ENCODE measurements at regions not wholly inside any gene's neighbourhood (a gene's known extent, or its start where the extent isn't known, plus 50 kb on each side); places are given as distances from the start of the nearest gene placed in this dataset.
"Not testable (repeated sequence)": the region's sequence is repeated elsewhere in the genome, so short reads cannot be mapped to it uniquely, and the experiment has no call there.

DNA sequence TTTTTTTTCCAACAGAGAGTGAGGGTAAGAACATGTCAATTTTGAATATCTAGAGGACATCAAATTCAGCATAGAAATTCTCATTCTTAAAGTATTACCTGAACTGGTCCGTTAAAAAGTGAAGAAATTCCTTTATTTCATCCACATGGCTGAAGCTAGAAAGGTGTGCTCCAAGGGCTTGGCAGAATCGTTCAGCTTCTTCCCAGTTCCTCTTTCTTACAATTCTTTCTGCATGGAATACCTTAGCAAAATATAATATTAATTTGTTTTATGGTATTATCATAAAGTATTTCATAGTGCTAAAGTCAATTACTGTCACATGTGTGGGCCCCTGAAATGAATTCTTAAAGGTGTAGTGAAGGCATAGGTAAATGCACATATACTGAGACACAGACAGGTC, 74.3 kb upstream of the CD302 start:
- H2BK15ac ChIP-seq (ENCODE audit: low read depth, poor library complexity, severe bottlenecking) = no peak overlapping the region
- no peak overlapping the region for H2AK5ac ChIP-seq (ENCODE audit: low read length, severe bottlenecking)
- H3K27ac ChIP-seq (ENCODE audit: low read length, poor library complexity, severe bottlenecking) = no peak overlapping the region
- no peaks in the 10 kb centered on the region for H3K36me3 ChIP-seq (ENCODE audit: control insufficient read depth in 1 of 2, insufficient read depth in 2 of 2, low read depth in 1 of 2, low read length in 2 of 2)
- H3K27me3 ChIP-seq (ENCODE audit: control insufficient read depth in 1 of 2, insufficient read depth in 1 of 2, low read length in 2 of 2) = no peaks in the 10 kb centered on the region
- no peak overlapping the region for H2BK120ac ChIP-seq (ENCODE audit: low read depth, low read length)
- no peaks in the 10 kb centered on the region for H3K9me3 ChIP-seq (ENCODE audit: control insufficient read depth, low read length)
- H3K4me3 ChIP-seq (ENCODE audit: insufficient read depth in 1 of 2, low read depth in 1 of 2, low read length in 2 of 2) = no peak overlapping the region
- H3K4me1 ChIP-seq (ENCODE audit: control insufficient read depth, insufficient read depth, low read depth, low read length) = no peaks in the 10 kb centered on the region
- WGBS = 100% methylated on average over 1 of the region's 2 CpGs
- H3K4ac ChIP-seq (ENCODE audit: low read depth in 1 of 2, low read length in 2 of 2) = no peak overlapping the region
- H4K91ac ChIP-seq (ENCODE audit: low read length) = no peak overlapping the region
- H3K23ac ChIP-seq (ENCODE audit: low read length in 2 of 2) = no peak overlapping the region
- H4K8ac ChIP-seq (ENCODE audit: low read length) = no peak overlapping the region
- H2AFZ ChIP-seq (ENCODE audit: low read depth, low read length) = no peak overlapping the region
- H3K14ac ChIP-seq (ENCODE audit: low read length in 2 of 2) = no peak overlapping the region
- no peak for DNase-seq
- no peak overlapping the region for H3K18ac ChIP-seq (ENCODE audit: low read depth in 1 of 2, low read length in 2 of 2)
- H2BK5ac ChIP-seq (ENCODE audit: low read depth, low read length, poor library complexity, severe bottlenecking) = no peak overlapping the region
- H3K4me2 ChIP-seq (ENCODE audit: low read length, poor library complexity, severe bottlenecking) = no peak overlapping the region
- H2BK12ac ChIP-seq (ENCODE audit: low read length in 2 of 2) = no peak overlapping the region
- no peak overlapping the region for H3K9ac ChIP-seq (ENCODE audit: low read length)
- H3K79me1 ChIP-seq (replicated peaks; ENCODE audit: low read length, poor library complexity, severe bottlenecking) = no peaks in the 10 kb centered on the region

GRCh38 chr2:159868598-159869159, 70.7 kb upstream of the CD302 start:
- H3K27ac ChIP-seq (ENCODE audit: low read length, poor library complexity, severe bottlenecking); H3K4me2 ChIP-seq (ENCODE audit: low read length, poor library complexity, severe bottlenecking); H4K8ac ChIP-seq (ENCODE audit: low read length); H2AK5ac ChIP-seq (ENCODE audit: low read length, severe bottlenecking); H3K4me1 ChIP-seq (ENCODE audit: control insufficient read depth, insufficient read depth, low read depth, low read length); H3K23ac ChIP-seq (ENCODE audit: low read length in 2 of 2); H3K9me3 ChIP-seq (ENCODE audit: control insufficient read depth, low read length); H2AFZ ChIP-seq (ENCODE audit: low read depth, low read length); H3K4me3 ChIP-seq (ENCODE audit: insufficient read depth in 1 of 2, low read depth in 1 of 2, low read length in 2 of 2); H3K36me3 ChIP-seq (ENCODE audit: control insufficient read depth in 1 of 2, insufficient read depth in 2 of 2, low read depth in 1 of 2, low read length in 2 of 2); H3K27me3 ChIP-seq (ENCODE audit: control insufficient read depth in 1 of 2, insufficient read depth in 1 of 2, low read length in 2 of 2); H3K18ac ChIP-seq (ENCODE audit: low read depth in 1 of 2, low read length in 2 of 2); H2BK120ac ChIP-seq (ENCODE audit: low read depth, low read length); H3K14ac ChIP-seq (ENCODE audit: low read length in 2 of 2); H2BK5ac ChIP-seq (ENCODE audit: low read depth, low read length, poor library complexity, severe bottlenecking); H3K79me1 ChIP-seq (replicated peaks; ENCODE audit: low read length, poor library complexity, severe bottlenecking); H4K91ac ChIP-seq (ENCODE audit: low read length); H3K9ac ChIP-seq (ENCODE audit: low read length); H2BK12ac ChIP-seq (ENCODE audit: low read length in 2 of 2); DNase-seq; H2BK15ac ChIP-seq (ENCODE audit: low read depth, poor library complexity, severe bottlenecking); H3K4ac ChIP-seq (ENCODE audit: low read depth in 1 of 2, low read length in 2 of 2): not testable (repeated sequence)
- 78% methylated on average over 4 of the region's 7 CpGs for WGBS

- Histone ChIP-seq H2BK120ac (ENCODE audit: low read depth, low read length) (no peak overlapping the region), H3K4me3 (ENCODE audit: insufficient read depth in 1 of 2, low read depth in 1 of 2, low read length in 2 of 2) (no peak overlapping the region), H3K4me2 (ENCODE audit: low read length, poor library complexity, severe bottlenecking) (no peak overlapping the region), H2AK5ac (ENCODE audit: low read length, severe bottlenecking) (no peak overlapping the region), H2AFZ (ENCODE audit: low read depth, low read length) (no peak overlapping the region), H3K27me3 (ENCODE audit: control insufficient read depth in 1 of 2, insufficient read depth in 1 of 2, low read length in 2 of 2) (no peaks in the 10 kb centered on the region), H2BK15ac (ENCODE audit: low read depth, poor library complexity, severe bottlenecking) (no peak overlapping the region), H3K23ac (ENCODE audit: low read length in 2 of 2) (no peak overlapping the region), H3K14ac (ENCODE audit: low read length in 2 of 2) (no peak overlapping the region), H3K36me3 (ENCODE audit: control insufficient read depth in 1 of 2, insufficient read depth in 2 of 2, low read depth in 1 of 2, low read length in 2 of 2) (no peaks in the 10 kb centered on the region), H3K9me3 (ENCODE audit: control insufficient read depth, low read length) (no peaks in the 10 kb centered on the region), H3K4ac (ENCODE audit: low read depth in 1 of 2, low read length in 2 of 2) (no peak overlapping the region), H2BK5ac (ENCODE audit: low read depth, low read length, poor library complexity, severe bottlenecking) (no peak overlapping the region), H3K9ac (ENCODE audit: low read length) (no peak overlapping the region), H4K91ac (ENCODE audit: low read length) (no peak overlapping the region), H3K27ac (ENCODE audit: low read length, poor library complexity, severe bottlenecking) (no peak overlapping the region), H2BK12ac (ENCODE audit: low read length in 2 of 2) (no peak overlapping the region), H4K8ac (ENCODE audit: low read length) (no peak overlapping the region), H3K79me1 (replicated peaks; ENCODE audit: low read length, poor library complexity, severe bottlenecking) (no peaks in the 10 kb centered on the region), H3K4me1 (ENCODE audit: control insufficient read depth, insufficient read depth, low read depth, low read length) (no peaks in the 10 kb centered on the region), H3K18ac (ENCODE audit: low read depth in 1 of 2, low read length in 2 of 2) (no peak overlapping the region)
- DNase-seq = no peak
Measured at GRCh38 chr2:159867567-159868361, 69.8 kb upstream of the CD302 start.

DNA sequence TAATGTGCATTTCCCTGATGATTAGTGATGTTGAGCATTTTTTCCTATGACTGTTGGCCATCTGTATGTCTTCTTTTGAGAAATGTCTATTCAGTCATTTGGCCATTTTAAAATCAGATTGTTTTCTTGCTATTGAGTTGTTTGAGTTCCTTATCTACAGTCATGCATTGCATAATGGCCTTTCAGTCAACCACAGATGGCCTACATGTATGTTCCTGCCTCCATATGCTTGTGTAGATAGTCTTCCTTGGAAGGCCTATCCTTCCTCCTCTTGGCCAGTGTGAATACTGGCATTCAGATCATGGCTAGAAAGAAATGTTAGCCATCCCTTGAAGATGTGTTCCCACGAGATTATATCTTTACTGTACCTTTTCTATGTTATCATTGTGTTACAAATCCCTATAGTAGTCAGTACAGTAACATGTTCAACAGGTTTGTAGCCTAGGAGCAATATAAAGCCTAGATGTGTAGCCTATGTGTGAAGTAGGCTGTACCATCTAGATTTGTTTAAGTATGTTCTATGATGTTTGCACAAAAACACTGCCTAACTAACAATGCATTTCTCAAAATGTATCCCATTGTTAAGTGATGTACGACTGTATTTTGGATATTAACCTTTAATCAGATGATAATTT, 65.6 kb upstream of the CD302 start:
- H3K9me3 ChIP-seq (ENCODE audit: control insufficient read depth, low read length) = no peaks in the 10 kb centered on the region
- H3K36me3 ChIP-seq (ENCODE audit: control insufficient read depth in 1 of 2, insufficient read depth in 2 of 2, low read depth in 1 of 2, low read length in 2 of 2) = no peaks in the 10 kb centered on the region
- H3K18ac ChIP-seq (ENCODE audit: low read depth in 1 of 2, low read length in 2 of 2) = no peak overlapping the region
- no peak overlapping the region for H3K27ac ChIP-seq (ENCODE audit: low read length, poor library complexity, severe bottlenecking)
- H2AK5ac ChIP-seq (ENCODE audit: low read length, severe bottlenecking) = no peak overlapping the region
- DNase-seq = no peak
- H3K4me3 ChIP-seq (ENCODE audit: insufficient read depth in 1 of 2, low read depth in 1 of 2, low read length in 2 of 2) = no peak overlapping the region
- no peak overlapping the region for H3K14ac ChIP-seq (ENCODE audit: low read length in 2 of 2)
- H4K91ac ChIP-seq (ENCODE audit: low read length) = no peak overlapping the region
- no CpG with 5 or more reads among the region's 2 CpGs for WGBS
- no peak overlapping the region for H2BK5ac ChIP-seq (ENCODE audit: low read depth, low read length, poor library complexity, severe bottlenecking)
- H3K23ac ChIP-seq (ENCODE audit: low read length in 2 of 2) = no peak overlapping the region
- H3K9ac ChIP-seq (ENCODE audit: low read length) = no peak overlapping the region
- H3K79me1 ChIP-seq (replicated peaks; ENCODE audit: low read length, poor library complexity, severe bottlenecking) = no peaks in the 10 kb centered on the region
- no peak overlapping the region for H2BK15ac ChIP-seq (ENCODE audit: low read depth, poor library complexity, severe bottlenecking)
- no peak overlapping the region for H2BK120ac ChIP-seq (ENCODE audit: low read depth, low read length)
- no peak overlapping the region for H3K4ac ChIP-seq (ENCODE audit: low read depth in 1 of 2, low read length in 2 of 2)
- H3K4me2 ChIP-seq (ENCODE audit: low read length, poor library complexity, severe bottlenecking) = no peak overlapping the region
- no peak overlapping the region for H4K8ac ChIP-seq (ENCODE audit: low read length)
- H3K27me3 ChIP-seq (ENCODE audit: control insufficient read depth in 1 of 2, insufficient read depth in 1 of 2, low read length in 2 of 2) = no peaks in the 10 kb centered on the region
- no peak overlapping the region for H2BK12ac ChIP-seq (ENCODE audit: low read length in 2 of 2)
- no peak overlapping the region for H2AFZ ChIP-seq (ENCODE audit: low read depth, low read length)
- H3K4me1 ChIP-seq (ENCODE audit: control insufficient read depth, insufficient read depth, low read depth, low read length) = no peaks in the 10 kb centered on the region

All from mesenchymal stem cell (in vitro differentiated cells and primary cell).